A549 (cell line): ENCODE measurements at regions not wholly inside any gene's neighbourhood (a gene's known extent, or its start where the extent isn't known, plus 50 kb on each side); places are given as distances from the start of the nearest gene placed in this dataset.

Experiments used
- ATAC-seq, 2 experiments: fragments of 200-7000 bp in 1 of 2; fragments of >200 bp in 1 of 2; cut with Nextera tagmentation in 1 of 2; cut with Tn5 transposase in 1 of 2; 3 replicates each; pipeline versions ENCODE4 v1.8.0 to v1.9.1; 2018 to 2020; ENCODE audit warnings: mild to moderate bottlenecking in 1 of 2, moderate library complexity in 1 of 2
- CTCF ChIA-PET: fragments of 300-600 bp; sonication (Branson Sonifier 250); formaldehyde crosslinking; extraction: SDS; loops from one replicate; lab custom pipeline; 2021; ENCODE audit warnings: antibody characterized with exemption, inconsistent platforms; lab: Yijun Ruan, JAX
- POLR2A ChIA-PET: fragments of 350-600 bp; formaldehyde crosslinking; extraction: SDS; loops from one replicate; lab custom pipeline; 2021; ENCODE audit warnings: antibody characterized with exemption, inconsistent platforms; lab: Yijun Ruan, JAX
- DNase-seq, 2 experiments: peaks; one replicate each; pipeline versions ENCODE4 v3.0.0 to v3.0.0-alpha.2; 2011 to 2016; ENCODE audit warnings: low read depth in 1 of 2, low spot score in 1 of 2
- FAIRE-seq: peaks from 2 replicates; lab custom pipeline; 2011; peaks lifted over from hg19 to GRCh38; lab: Jason Lieb, UNC
- H3K27ac ChIP-seq, 2 experiments: fragments of >200 bp; sonication (Bioruptor Twin); formaldehyde crosslinking; 3 replicates each; pipeline ENCODE4 v1.5.1; 2016 to 2017
- H3K4me1 ChIP-seq: fragments of >200 bp; sonication (Bioruptor Twin); formaldehyde crosslinking; 3 replicates; pipeline ENCODE4 v1.6.1; 2016
- H3K4me2 ChIP-seq: fragments of >200 bp; sonication (Bioruptor Twin); formaldehyde crosslinking; 3 replicates; pipeline ENCODE4 v1.6.1; 2016
- H3K4me3 ChIP-seq: fragments of >200 bp; sonication (Bioruptor Twin); formaldehyde crosslinking; 3 replicates; pipeline ENCODE4 v1.5.1; 2016
- H3K9me3 ChIP-seq: fragments of >200 bp; sonication (Bioruptor Twin); formaldehyde crosslinking; 3 replicates; pipeline ENCODE4 v1.6.1; 2016
- BCL3 ChIP-seq: fragments of >200 bp; sonication (Bioruptor Twin); formaldehyde crosslinking; IDR thresholded peaks from 3 replicates; pipeline ENCODE4 v1.6.1; 2016
- BHLHE40 ChIP-seq: IDR thresholded peaks from 2 replicates; pipeline ENCODE4 v1.6.1; 2012; ENCODE audit warnings: low read depth, low read length, inconsistent platforms
- CBX8 ChIP-seq: fragments of 200-600 bp; sonication (generic); IDR thresholded peaks from 2 replicates; pipeline ENCODE4 v1.6.1; 2016
- CHD2 ChIP-seq: fragments of 150-350 bp; IDR thresholded peaks from 2 replicates; pipeline ENCODE4 v1.6.1; 2014; ENCODE audit warnings: low read length; ENCODE audit not compliant: partially characterized antibody
- CHD4 ChIP-seq: fragments of 200-600 bp; sonication (generic); IDR thresholded peaks from 2 replicates; pipeline ENCODE4 v1.6.1; 2016; ENCODE audit warnings: antibody characterized with exemption, mild to moderate bottlenecking, borderline replicate concordance
- E2F6 ChIP-seq: IDR thresholded peaks from 2 replicates; pipeline ENCODE4 v1.6.1; 2012; ENCODE audit warnings: low read depth, borderline replicate concordance
- EHF ChIP-seq: fragments of 250-450 bp; sonication (Bioruptor Pico); IDR thresholded peaks from 2 replicates; pipeline ENCODE4 v1.5.0; 2020; ENCODE audit warnings: mild to moderate bottlenecking
- EHMT2 ChIP-seq: fragments of 200-600 bp; sonication (generic); IDR thresholded peaks from 2 replicates; pipeline ENCODE4 v1.6.1; 2016; ENCODE audit warnings: antibody characterized with exemption, low read depth, mild to moderate bottlenecking, moderate library complexity
- HOXB5 ChIP-seq: fragments of 250-450 bp; sonication (Bioruptor Pico); IDR thresholded peaks from 2 replicates; pipeline ENCODE4 v1.5.0; 2020; ENCODE audit warnings: mild to moderate bottlenecking, moderate library complexity
- KDM1A ChIP-seq: fragments of 200-600 bp; sonication (generic); IDR thresholded peaks from 2 replicates; pipeline ENCODE4 v1.6.1; 2016; ENCODE audit warnings: low read depth, mild to moderate bottlenecking
- KDM5A ChIP-seq: fragments of 200-600 bp; sonication (generic); IDR thresholded peaks from 2 replicates; pipeline ENCODE4 v1.6.1; 2016; ENCODE audit warnings: antibody characterized with exemption, mild to moderate bottlenecking
- MAFK ChIP-seq: fragments of 450-650 bp; IDR thresholded peaks from 2 replicates; pipeline ENCODE4 v1.6.1; 2014; ENCODE audit not compliant: partially characterized antibody
- MAX ChIP-seq: IDR thresholded peaks from 2 replicates; pipeline ENCODE4 v1.6.1; 2012
- NFE2L2 ChIP-seq: fragments of 150-350 bp; conservative IDR thresholded peaks from 2 replicates; pipeline ENCODE4 v1.6.1; 2014; ENCODE audit warnings: low read length
- NR3C1 ChIP-seq: fragments of >200 bp; sonication (Bioruptor Twin); formaldehyde crosslinking; IDR thresholded peaks from 3 replicates; pipeline ENCODE4 v1.6.1; 2017
- POLR2AphosphoS2 ChIP-seq: conservative IDR thresholded peaks from 2 replicates; pipeline ENCODE4 v1.6.1; 2012; ENCODE audit warnings: low read length, improper control_type of control experiment, inconsistent platforms
- RARB ChIP-seq: fragments of 250-450 bp; sonication (Bioruptor Pico); IDR thresholded peaks from 2 replicates; pipeline ENCODE4 v1.8.0; 2021; ENCODE audit warnings: mild to moderate bottlenecking, moderate library complexity
- RFX5 ChIP-seq: fragments of 450-650 bp; IDR thresholded peaks from 2 replicates; pipeline ENCODE4 v1.7.1; 2014; ENCODE audit warnings: antibody characterized with exemption, mild to moderate bottlenecking, moderate library complexity
- SREBF2 ChIP-seq: fragments of 450-650 bp; IDR thresholded peaks from 2 replicates; pipeline ENCODE4 v1.6.1; 2014; ENCODE audit warnings: mild to moderate bottlenecking, moderate library complexity
- TFCP2L1 ChIP-seq: fragments of 250-450 bp; sonication (Bioruptor Pico); IDR thresholded peaks from 2 replicates; pipeline ENCODE4 v1.5.0; 2021; ENCODE audit warnings: mild to moderate bottlenecking
- TP53 ChIP-seq: fragments of 250-450 bp; sonication (Bioruptor Pico); IDR thresholded peaks from 2 replicates; pipeline ENCODE4 v1.5.0; 2021; ENCODE audit warnings: mild to moderate bottlenecking, moderate library complexity
- USF2 ChIP-seq: fragments of 450-650 bp; IDR thresholded peaks from 2 replicates; pipeline ENCODE4 v1.6.1; 2014; ENCODE audit warnings: antibody characterized with exemption
- ZFP36 ChIP-seq: fragments of 450-650 bp; IDR thresholded peaks from 2 replicates; pipeline ENCODE4 v1.6.1; 2014; ENCODE audit warnings: borderline replicate concordance; ENCODE audit not compliant: partially characterized antibody
- ZNF302 ChIP-seq: fragments of 250-450 bp; sonication (Bioruptor Pico); IDR thresholded peaks from 2 replicates; pipeline ENCODE4 v1.9.0; 2021; ENCODE audit warnings: inconsistent platforms, mild to moderate bottlenecking, moderate library complexity
- WGBS: methylation state at CpG from one replicate; pipeline ENCODE4 v1.1.6; 2017; ENCODE audit errors: missing lambda C conversion rate; 5-methylcytosine and 5-hydroxymethylcytosine counted together

- Histone ChIP-seq H3K9me3 (no peaks in the 10 kb centered on the region), H3K27ac (no peak overlapping the region)
- FAIRE-seq, result no peak
- TF ChIP-seq ZNF302 (no peak), BCL3 (no peak), HOXB5 (no peak), BHLHE40 (no peak), ZFP36 (no peak), CBX8 (no peak), CHD4 (no peak), RFX5 (no peak), POLR2AphosphoS2 (no peak), NR3C1 (no peak), NFE2L2 (no peak), KDM5A (no peak), EHF (CRISPR knock-in tag) (no peak), E2F6 (no peak), MAFK (no peak), MAX (no peak)
- TF ChIP-seq, all 56 proteins: peak for 0
- no peaks in the 10 kb centered on the region for H3K4me1 ChIP-seq
- 0% methylated on average over 1 of the region's 1 CpG for WGBS
- CTCF ChIA-PET, result no interaction called here
- DNase-seq (no peak), ATAC-seq (no peak)
- POLR2A ChIA-PET, result no interaction called here
- H3K4me3 ChIP-seq, result no peak overlapping the region
- no peak overlapping the region for H3K4me2 ChIP-seq
Measured at GRCh38 chr14:62189698-62190097, 427.5 kb downstream of the SNAPC1 start.

- DNase-seq (no peak), ATAC-seq (no peak), FAIRE-seq (no peak)
- Histone ChIP-seq H3K27ac (no peak overlapping the region), H3K4me2 (no peak overlapping the region), H3K9me3 (no peaks in the 10 kb centered on the region), H3K4me3 (no peak overlapping the region), H3K4me1 (no peaks in the 10 kb centered on the region)
- POLR2A ChIA-PET, result no interaction called here
- CTCF ChIA-PET, result no interaction called here
- no peak for TF ChIP-seq RARB (CRISPR knock-in tag)
- WGBS, result 3% methylated on average over 3 of the region's 3 CpGs
Measured at GRCh38 chr14:62206456-62206855, 444.2 kb downstream of the SNAPC1 start.

GRCh38 chr14:62209287-62209899, 447.2 kb downstream of the SNAPC1 start:
- ChIA-PET CTCF (no interaction called here), POLR2A (no interaction called here)
- DNase-seq (no peak), ATAC-seq (no peak), FAIRE-seq (no peak)
- 1% methylated on average over 3 of the region's 3 CpGs for WGBS
- no peaks in the 10 kb centered on the region for H3K9me3 ChIP-seq
- H3K4me3 ChIP-seq, result no peak overlapping the region
- no peak overlapping the region for H3K27ac ChIP-seq
- TF ChIP-seq SREBF2, result no peak
- TF ChIP-seq EHMT2, result no peak
- TF ChIP-seq CHD2, result no peak
- no peak for TF ChIP-seq ZFP36
- no peak for TF ChIP-seq KDM1A
- TF ChIP-seq USF2, result no peak
- no peak for TF ChIP-seq TFCP2L1 (CRISPR knock-in tag)
- TF ChIP-seq TP53 (CRISPR knock-in tag), result no peak
- H3K4me2 ChIP-seq, result no peak overlapping the region
- no peaks in the 10 kb centered on the region for H3K4me1 ChIP-seq
